ENCODE measurements at regions not wholly inside any gene's neighbourhood (a gene's known extent, or its start where the extent isn't known, plus 50 kb on each side); places are given as distances from the start of the nearest gene placed in this dataset.

- no peak for TF ChIP-seq CTCF (IDR thresholded peaks at IDR 0.05 in 8 of 11, conservative IDR thresholded peaks at IDR 0.05 in 3 of 11)
- no peak for TF ChIP-seq POLR2A (IDR thresholded peaks at IDR 0.05)
- no peak for TF ChIP-seq POLR2AphosphoS5 (IDR thresholded peaks at IDR 0.05)
Observed at GRCh38 chr5:82808960-82809359, 268.2 kb downstream of the TMEM167A start.
